Activated CD4-positive, alpha-beta T cell treated with anti-CD3 and anti-CD28 coated beads, Interleukin-2, amount 10 ng/mL, durations not matched to agents 7 days and 5 days (primary cell): ENCODE measurements at regions not wholly inside any gene's neighbourhood (a gene's known extent, or its start where the extent isn't known, plus 50 kb on each side); places are given as distances from the start of the nearest gene placed in this dataset.

Experiments used
- CTCF ChIA-PET: fragments of 350-600 bp; sonication (Branson Sonifier 250); formaldehyde crosslinking; loops from one replicate; lab custom pipeline; 2021; ENCODE audit warnings: antibody characterized with exemption; lab: Charles Lee
- POLR2A ChIA-PET: fragments of 350-600 bp; sonication (Branson Sonifier 250); formaldehyde crosslinking; loops from one replicate; lab custom pipeline; 2021; ENCODE audit warnings: antibody characterized with exemption; lab: Charles Lee
- DNase-seq: peaks from one replicate; pipeline ENCODE4 v3.0.0-alpha.2; 2020
- H3K27ac Mint-ChIP-seq: one replicate; pipeline ENCODE4 v1.8.0; 2021; ENCODE audit warnings: mild to moderate bottlenecking, moderate library complexity, mixed read lengths
- H3K27me3 Mint-ChIP-seq: one replicate; pipeline ENCODE4 v1.8.0; 2021; ENCODE audit warnings: mixed read lengths
- H3K36me3 Mint-ChIP-seq: one replicate; pipeline ENCODE4 v1.8.0; 2021; ENCODE audit warnings: low read depth, mixed read lengths
- H3K4me1 Mint-ChIP-seq: one replicate; pipeline ENCODE4 v1.8.0; 2021; ENCODE audit warnings: mixed read lengths
- H3K4me3 Mint-ChIP-seq: one replicate; pipeline ENCODE4 v1.8.0; 2021; ENCODE audit warnings: mild to moderate bottlenecking, moderate library complexity, mixed read lengths
- H3K9me3 Mint-ChIP-seq: one replicate; pipeline ENCODE4 v1.8.0; 2021; ENCODE audit warnings: mixed read lengths

- Mint-ChIP-seq H3K4me3 (no peak overlapping the region), H3K27me3 (peaks cover 2% of the 10 kb centered on the region), H3K27ac (no peak overlapping the region), H3K9me3 (no peaks in the 10 kb centered on the region), H3K4me1 (no peaks in the 10 kb centered on the region), H3K36me3 (no peaks in the 10 kb centered on the region)
- no peak for DNase-seq
- CTCF ChIA-PET, result no interaction called here
- POLR2A ChIA-PET, result no interaction called here
These were observed 142.5 kb upstream of the TNS3 start for GRCh38 chr7:47724335-47724982.

- Mint-ChIP-seq H3K4me3 (no peak overlapping the region), H3K27ac (no peak overlapping the region), H3K4me1 (no peaks in the 10 kb centered on the region), H3K36me3 (no peaks in the 10 kb centered on the region), H3K9me3 (no peaks in the 10 kb centered on the region), H3K27me3 (no peaks in the 10 kb centered on the region)
- no peak for DNase-seq
- POLR2A ChIA-PET, result no interaction called here
- CTCF ChIA-PET, result interaction anchor here (0.6 kb wide), 1 partner anchor 543 kb away, joined by 3 read pairs; no protein-coding TSS in a partner anchor
These were observed 140.2 kb upstream of the TNS3 start for GRCh38 chr7:47722126-47722525.

GRCh38 chr7:47721670-47722069, 139.8 kb upstream of the TNS3 start:
- Mint-ChIP-seq H3K27ac (no peak overlapping the region), H3K36me3 (no peaks in the 10 kb centered on the region), H3K4me3 (no peak overlapping the region), H3K27me3 (no peaks in the 10 kb centered on the region), H3K9me3 (no peaks in the 10 kb centered on the region), H3K4me1 (no peaks in the 10 kb centered on the region)
- DNase-seq, result no peak
- ChIA-PET POLR2A (no interaction called here), CTCF (interaction anchor here (0.6 kb wide), 1 partner anchor 543 kb away, joined by 3 read pairs; no protein-coding TSS in a partner anchor)

- Mint-ChIP-seq H3K27me3 (no peaks in the 10 kb centered on the region), H3K4me3 (no peak overlapping the region), H3K36me3 (no peaks in the 10 kb centered on the region), H3K9me3 (no peaks in the 10 kb centered on the region), H3K27ac (no peak overlapping the region), H3K4me1 (no peaks in the 10 kb centered on the region)
- no peak for DNase-seq
- CTCF ChIA-PET, result no interaction called here
- POLR2A ChIA-PET, result no interaction called here
These were observed 139.0 kb upstream of the TNS3 start for GRCh38 chr7:47720907-47721244.

GRCh38 chr7:47720141-47720906, 138.4 kb upstream of the TNS3 start:
- POLR2A ChIA-PET, result no interaction called here
- no peak for DNase-seq
- Mint-ChIP-seq H3K4me1 (no peaks in the 10 kb centered on the region), H3K27ac (no peak overlapping the region), H3K27me3 (no peaks in the 10 kb centered on the region), H3K4me3 (no peak overlapping the region), H3K9me3 (no peaks in the 10 kb centered on the region), H3K36me3 (no peaks in the 10 kb centered on the region)
- CTCF ChIA-PET, result no interaction called here

- CTCF ChIA-PET, result no interaction called here
- POLR2A ChIA-PET, result no interaction called here
- no peaks in the 10 kb centered on the region for H3K9me3 Mint-ChIP-seq
- H3K4me1 Mint-ChIP-seq, result no peaks in the 10 kb centered on the region
- no peak overlapping the region for H3K27ac Mint-ChIP-seq
- H3K27me3 Mint-ChIP-seq, result no peaks in the 10 kb centered on the region
- no peaks in the 10 kb centered on the region for H3K36me3 Mint-ChIP-seq
- no peak overlapping the region for H3K4me3 Mint-ChIP-seq
- DNase-seq, result no peak
These were observed 137.8 kb upstream of the TNS3 start for GRCh38 chr7:47719675-47720074.

GRCh38 chr7:47715631-47716068, 133.7 kb upstream of the TNS3 start:
- H3K36me3 Mint-ChIP-seq, result no peaks in the 10 kb centered on the region
- ChIA-PET CTCF (no interaction called here), POLR2A (no interaction called here)
- no peaks in the 10 kb centered on the region for H3K27me3 Mint-ChIP-seq
- DNase-seq, result no peak
- no peaks in the 10 kb centered on the region for H3K4me1 Mint-ChIP-seq
- no peaks in the 10 kb centered on the region for H3K9me3 Mint-ChIP-seq
- no peak overlapping the region for H3K4me3 Mint-ChIP-seq
- H3K27ac Mint-ChIP-seq, result no peak overlapping the region

GRCh38 chr7:47714669-47715607, 133.0 kb upstream of the TNS3 start:
- DNase-seq, result no peak
- ChIA-PET CTCF (no interaction called here), POLR2A (no interaction called here)
- no peaks in the 10 kb centered on the region for H3K4me1 Mint-ChIP-seq
- H3K36me3 Mint-ChIP-seq, result no peaks in the 10 kb centered on the region
- no peaks in the 10 kb centered on the region for H3K27me3 Mint-ChIP-seq
- H3K9me3 Mint-ChIP-seq, result no peaks in the 10 kb centered on the region
- H3K4me3 Mint-ChIP-seq, result no peak overlapping the region
- H3K27ac Mint-ChIP-seq, result no peak overlapping the region

GRCh38 chr7:47713595-47713994, 131.7 kb upstream of the TNS3 start:
- ChIA-PET POLR2A (interaction anchor here (0.6 kb wide), 1 partner anchor 1473 kb away, joined by 4 read pairs; no protein-coding TSS in a partner anchor), CTCF (no interaction called here)
- Mint-ChIP-seq H3K36me3 (no peaks in the 10 kb centered on the region), H3K4me3 (no peak overlapping the region), H3K4me1 (no peaks in the 10 kb centered on the region), H3K27ac (no peak overlapping the region), H3K27me3 (no peaks in the 10 kb centered on the region), H3K9me3 (no peaks in the 10 kb centered on the region)
- DNase-seq, result no peak

- no peaks in the 10 kb centered on the region for H3K36me3 Mint-ChIP-seq
- H3K27ac Mint-ChIP-seq, result no peak overlapping the region
- H3K4me3 Mint-ChIP-seq, result no peak overlapping the region
- no peak for DNase-seq
- CTCF ChIA-PET, result no interaction called here
- POLR2A ChIA-PET, result no interaction called here
- no peaks in the 10 kb centered on the region for H3K27me3 Mint-ChIP-seq
- no peaks in the 10 kb centered on the region for H3K9me3 Mint-ChIP-seq
- no peaks in the 10 kb centered on the region for H3K4me1 Mint-ChIP-seq
These were observed 130.5 kb upstream of the TNS3 start for GRCh38 chr7:47712416-47712815.

GRCh38 chr7:47711776-47712175, 129.9 kb upstream of the TNS3 start:
- ChIA-PET POLR2A (no interaction called here), CTCF (no interaction called here)
- Mint-ChIP-seq H3K27me3 (no peaks in the 10 kb centered on the region), H3K36me3 (no peaks in the 10 kb centered on the region), H3K4me3 (no peak overlapping the region), H3K27ac (no peak overlapping the region), H3K4me1 (no peaks in the 10 kb centered on the region), H3K9me3 (no peaks in the 10 kb centered on the region)
- DNase-seq, result no peak

- CTCF ChIA-PET, result no interaction called here
- H3K27ac Mint-ChIP-seq, result no peak overlapping the region
- no peaks in the 10 kb centered on the region for H3K36me3 Mint-ChIP-seq
- DNase-seq, result no peak
- H3K27me3 Mint-ChIP-seq, result no peaks in the 10 kb centered on the region
- no peaks in the 10 kb centered on the region for H3K4me1 Mint-ChIP-seq
- H3K9me3 Mint-ChIP-seq, result no peaks in the 10 kb centered on the region
- POLR2A ChIA-PET, result no interaction called here
- H3K4me3 Mint-ChIP-seq, result no peak overlapping the region
These were observed 128.5 kb upstream of the TNS3 start for GRCh38 chr7:47710201-47710935.
